H9 (cell line): ENCODE measurements at regions not wholly inside any gene's neighbourhood (a gene's known extent, or its start where the extent isn't known, plus 50 kb on each side); places are given as distances from the start of the nearest gene placed in this dataset.

Experiments
- DNase-seq: peaks from one replicate; pipeline ENCODE4 v3.0.0-alpha.2; 2017
- H2AFZ ChIP-seq: one replicate; pipeline ENCODE4 v1.6.1; 2013; ENCODE audit warnings: mild to moderate bottlenecking, low read length, control low read depth, moderate library complexity
- H2AK5ac ChIP-seq: 2 replicates; pipeline ENCODE4 v1.6.1; 2013; ENCODE audit warnings: low read length, control low read depth, mixed read lengths; ENCODE audit not compliant: insufficient read length
- H2BK120ac ChIP-seq: one replicate; pipeline ENCODE4 v1.6.1; 2013; ENCODE audit warnings: low read depth, mild to moderate bottlenecking, low read length, control low read depth, inconsistent platforms; ENCODE audit not compliant: poor library complexity, severe bottlenecking
- H2BK12ac ChIP-seq: 2 replicates; pipeline ENCODE4 v1.6.1; 2013; ENCODE audit warnings: low read length, control low read depth, mixed read lengths, low read depth; ENCODE audit not compliant: insufficient read length
- H2BK15ac ChIP-seq: 2 replicates; pipeline ENCODE4 v1.6.1; 2013; ENCODE audit warnings: low read depth, low read length, control low read depth
- H2BK20ac ChIP-seq: one replicate; pipeline ENCODE4 v1.6.1; 2013; ENCODE audit warnings: low read depth, mild to moderate bottlenecking, low read length, control low read depth, inconsistent platforms; ENCODE audit not compliant: poor library complexity, severe bottlenecking
- H2BK5ac ChIP-seq: 2 replicates; pipeline ENCODE4 v1.6.1; 2013; ENCODE audit warnings: low read length, control low read depth, mixed read lengths; ENCODE audit not compliant: insufficient read length
- H3K14ac ChIP-seq: 2 replicates; pipeline ENCODE4 v1.6.1; 2013; ENCODE audit warnings: low read length, control low read depth; ENCODE audit not compliant: insufficient read depth
- H3K18ac ChIP-seq: 2 replicates; pipeline ENCODE4 v1.6.1; 2013; ENCODE audit warnings: low read depth, mild to moderate bottlenecking, mixed read lengths, low read length, control low read depth; ENCODE audit not compliant: insufficient read length
- H3K23ac ChIP-seq: 2 replicates; pipeline ENCODE4 v1.6.1; 2013; ENCODE audit warnings: low read length, control low read depth, mixed read lengths, low read depth; ENCODE audit not compliant: insufficient read length
- H3K23me2 ChIP-seq: 2 replicates; pipeline ENCODE4 v1.6.1; 2013; ENCODE audit warnings: low read depth, mild to moderate bottlenecking, mixed read lengths, low read length, control low read depth; ENCODE audit not compliant: insufficient read length, poor library complexity, severe bottlenecking
- H3K27ac ChIP-seq: 2 replicates; pipeline ENCODE4 v1.5.1; 2013; ENCODE audit warnings: low read length, control low read depth, mixed read lengths, low read depth; ENCODE audit not compliant: insufficient read length
- H3K27me3 ChIP-seq: 2 replicates; pipeline ENCODE4 v1.6.1; 2013; ENCODE audit warnings: low read length, control low read depth, inconsistent platforms; ENCODE audit not compliant: insufficient read depth
- H3K4ac ChIP-seq: 2 replicates; pipeline ENCODE4 v1.6.1; 2013; ENCODE audit warnings: low read depth, mild to moderate bottlenecking, control low read depth, inconsistent platforms, low read length, moderate library complexity
- H3K4me1 ChIP-seq: 2 replicates; pipeline ENCODE4 v1.6.1; 2013; ENCODE audit warnings: low read length, control low read depth, inconsistent platforms; ENCODE audit not compliant: insufficient read depth
- H3K4me2 ChIP-seq: 2 replicates; pipeline ENCODE4 v1.6.1; 2013; ENCODE audit warnings: low read length, control low read depth, mixed read lengths; ENCODE audit not compliant: insufficient read length, insufficient read depth
- H3K56ac ChIP-seq: 2 replicates; pipeline ENCODE4 v1.6.1; 2013; ENCODE audit warnings: low read depth, mild to moderate bottlenecking, mixed read lengths, low read length, control low read depth; ENCODE audit not compliant: insufficient read length
- H3K79me1 ChIP-seq: 2 replicates; pipeline ENCODE4 v1.6.1; 2013; ENCODE audit warnings: low read depth, mild to moderate bottlenecking, moderate library complexity, low read length, control low read depth, inconsistent platforms; ENCODE audit not compliant: insufficient read depth, poor library complexity, severe bottlenecking
- H3K79me2 ChIP-seq: 2 replicates; pipeline ENCODE4 v1.6.1; 2013; ENCODE audit warnings: low read length, control low read depth, inconsistent platforms; ENCODE audit not compliant: insufficient read depth
- H3K9ac ChIP-seq: 2 replicates; pipeline ENCODE4 v1.6.1; 2013; ENCODE audit warnings: low read length, control low read depth, mixed read lengths; ENCODE audit not compliant: insufficient read length; ENCODE audit errors: extremely low read depth
- H3K9me3 ChIP-seq: one replicate; pipeline ENCODE4 v1.6.1; 2013; ENCODE audit warnings: low read depth, low read length, inconsistent platforms; ENCODE audit not compliant: control insufficient read depth
- H3T11ph ChIP-seq: one replicate; pipeline ENCODE4 v1.6.1; 2013; ENCODE audit warnings: mild to moderate bottlenecking, low read length, control low read depth, inconsistent platforms
- H4K20me1 ChIP-seq: one replicate; pipeline ENCODE4 v1.6.1; 2013; ENCODE audit not compliant: control insufficient read depth, insufficient read length, insufficient read depth
- H4K5ac ChIP-seq: 2 replicates; pipeline ENCODE4 v1.6.1; 2013; ENCODE audit warnings: low read depth, mild to moderate bottlenecking, mixed read lengths, low read length, control low read depth; ENCODE audit not compliant: insufficient read length
- H4K8ac ChIP-seq: replicated peaks from 2 replicates; pipeline ENCODE4 v1.6.1; 2013; ENCODE audit warnings: low read length, control low read depth, mixed read lengths, low read depth; ENCODE audit not compliant: insufficient read length
- H4K91ac ChIP-seq: 2 replicates; pipeline ENCODE4 v1.6.1; 2013; ENCODE audit warnings: low read depth, mild to moderate bottlenecking, moderate library complexity, mixed read lengths, low read length, control low read depth; ENCODE audit not compliant: insufficient read length
- H3K27ac Mint-ChIP-seq, 3 experiments: 2 replicates in 2 of 3; 3 replicates in 1 of 3; pipeline ENCODE4 v1.8.0; 2020 to 2021; ENCODE audit warnings: mixed read lengths in 3 of 3, mild to moderate bottlenecking in 1 of 3, moderate library complexity in 1 of 3
- H3K27me3 Mint-ChIP-seq: 2 replicates; pipeline ENCODE4 v1.8.0; 2021; ENCODE audit warnings: low read depth, mild to moderate bottlenecking, moderate library complexity, mixed read lengths
- H3K36me3 Mint-ChIP-seq, 3 experiments: 2 replicates in 2 of 3; 3 replicates in 1 of 3; pipeline ENCODE4 v1.8.0; 2020 to 2021; ENCODE audit warnings: low read depth in 3 of 3, mixed read lengths in 3 of 3; ENCODE audit not compliant: insufficient read depth in 1 of 3
- H3K4me1 Mint-ChIP-seq, 2 experiments: 2 replicates each; pipeline ENCODE4 v1.8.0; 2020; ENCODE audit warnings: mixed read lengths in 2 of 2
- H3K4me3 Mint-ChIP-seq, 2 experiments: 2 replicates in 1 of 2; 3 replicates in 1 of 2; pipeline ENCODE4 v1.8.0; 2020 to 2021; ENCODE audit warnings: mild to moderate bottlenecking in 2 of 2, mixed read lengths in 2 of 2, moderate library complexity in 1 of 2
- H3K9me3 Mint-ChIP-seq, 2 experiments: 2 replicates in 1 of 2; 3 replicates in 1 of 2; pipeline ENCODE4 v1.8.0; 2020; ENCODE audit warnings: mild to moderate bottlenecking in 2 of 2, mixed read lengths in 2 of 2, moderate library complexity in 1 of 2
- WGBS: extraction: QIAGEN DNeasy Blood & Tissue Kit; methylation state at CpG from one replicate; pipeline ENCODE4 v1.1.7; 2013; ENCODE audit warnings: missing lambda C conversion rate, low lambda C conversion rate, mixed read lengths; ENCODE audit not compliant: insufficient read length; ENCODE audit errors: extremely low coverage; 5-methylcytosine and 5-hydroxymethylcytosine counted together
- TF ChIP-seq, protein P1 (sequence below): fragments of 200-600 bp; sonication (generic); conservative IDR thresholded peaks from 3 replicates; pipeline ENCODE4 v1.8.0; 2021; ENCODE audit warnings: antibody characterized with exemption, mild to moderate bottlenecking

DNA sequence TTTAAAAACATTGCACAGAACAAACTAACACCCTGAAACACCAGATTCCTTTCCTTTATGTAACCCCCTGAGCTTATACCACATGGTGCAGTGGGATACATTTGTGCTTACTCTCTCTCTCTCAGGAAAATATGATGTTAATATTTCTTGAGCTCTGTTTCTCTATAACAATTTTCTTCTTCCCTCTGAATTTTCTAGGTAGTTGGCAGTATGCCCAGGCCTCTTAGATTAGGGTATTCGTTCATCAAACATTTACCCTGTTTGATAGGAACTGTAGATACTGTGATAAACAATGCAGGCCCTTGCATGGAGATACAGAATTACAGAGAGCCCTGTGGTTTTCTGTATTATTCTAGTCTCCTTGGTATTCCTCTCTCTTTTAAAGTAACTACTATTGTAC, 567.8 kb downstream of the IPMK start:
- Histone ChIP-seq H3K9ac (no peak overlapping the region), H2BK12ac (no peak overlapping the region), H2AFZ (no peak overlapping the region), H3K14ac (no peak overlapping the region), H3K79me2 (no peaks in the 10 kb centered on the region), H3K18ac (no peak overlapping the region), H4K20me1 (no peaks in the 10 kb centered on the region), H3K56ac (no peak overlapping the region), H3K4me2 (no peak overlapping the region), H3K27ac (no peak overlapping the region), H3K9me3 (no peaks in the 10 kb centered on the region), H4K91ac (no peak overlapping the region), H3K4ac (no peak overlapping the region), H2AK5ac (no peak overlapping the region), H3T11ph (no peak overlapping the region), H2BK120ac (no peak overlapping the region), H2BK5ac (no peak overlapping the region), H3K27me3 (no peaks in the 10 kb centered on the region), H3K23me2 (no peaks in the 10 kb centered on the region), H2BK15ac (no peak overlapping the region), H3K4me1 (no peaks in the 10 kb centered on the region), H3K79me1 (no peaks in the 10 kb centered on the region), H3K23ac (no peak overlapping the region), H2BK20ac (no peak overlapping the region), H4K8ac (no peak overlapping the region), H4K5ac (no peak overlapping the region)
- H3K27me3 Mint-ChIP-seq: no peaks in the 10 kb centered on the region
- no peak for DNase-seq
- H3K4me3 Mint-ChIP-seq: no peak overlapping the region
- no peaks in the 10 kb centered on the region for H3K36me3 Mint-ChIP-seq
- H3K27ac Mint-ChIP-seq: no peak overlapping the region
- TF ChIP-seq, protein P1, sequence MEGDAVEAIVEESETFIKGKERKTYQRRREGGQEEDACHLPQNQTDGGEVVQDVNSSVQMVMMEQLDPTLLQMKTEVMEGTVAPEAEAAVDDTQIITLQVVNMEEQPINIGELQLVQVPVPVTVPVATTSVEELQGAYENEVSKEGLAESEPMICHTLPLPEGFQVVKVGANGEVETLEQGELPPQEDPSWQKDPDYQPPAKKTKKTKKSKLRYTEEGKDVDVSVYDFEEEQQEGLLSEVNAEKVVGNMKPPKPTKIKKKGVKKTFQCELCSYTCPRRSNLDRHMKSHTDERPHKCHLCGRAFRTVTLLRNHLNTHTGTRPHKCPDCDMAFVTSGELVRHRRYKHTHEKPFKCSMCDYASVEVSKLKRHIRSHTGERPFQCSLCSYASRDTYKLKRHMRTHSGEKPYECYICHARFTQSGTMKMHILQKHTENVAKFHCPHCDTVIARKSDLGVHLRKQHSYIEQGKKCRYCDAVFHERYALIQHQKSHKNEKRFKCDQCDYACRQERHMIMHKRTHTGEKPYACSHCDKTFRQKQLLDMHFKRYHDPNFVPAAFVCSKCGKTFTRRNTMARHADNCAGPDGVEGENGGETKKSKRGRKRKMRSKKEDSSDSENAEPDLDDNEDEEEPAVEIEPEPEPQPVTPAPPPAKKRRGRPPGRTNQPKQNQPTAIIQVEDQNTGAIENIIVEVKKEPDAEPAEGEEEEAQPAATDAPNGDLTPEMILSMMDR: no peak
- WGBS: no CpG with 5 or more reads among the region's 1 CpG
- no peaks in the 10 kb centered on the region for H3K9me3 Mint-ChIP-seq
- no peaks in the 10 kb centered on the region for H3K4me1 Mint-ChIP-seq
